ENCODE measurements at regions not wholly inside any gene's neighbourhood (a gene's known extent, or its start where the extent isn't known, plus 50 kb on each side); places are given as distances from the start of the nearest gene placed in this dataset.
"Not testable (repeated sequence)": the region's sequence is repeated elsewhere in the genome, so short reads cannot be mapped to it uniquely, and the experiment has no call there.

DNA sequence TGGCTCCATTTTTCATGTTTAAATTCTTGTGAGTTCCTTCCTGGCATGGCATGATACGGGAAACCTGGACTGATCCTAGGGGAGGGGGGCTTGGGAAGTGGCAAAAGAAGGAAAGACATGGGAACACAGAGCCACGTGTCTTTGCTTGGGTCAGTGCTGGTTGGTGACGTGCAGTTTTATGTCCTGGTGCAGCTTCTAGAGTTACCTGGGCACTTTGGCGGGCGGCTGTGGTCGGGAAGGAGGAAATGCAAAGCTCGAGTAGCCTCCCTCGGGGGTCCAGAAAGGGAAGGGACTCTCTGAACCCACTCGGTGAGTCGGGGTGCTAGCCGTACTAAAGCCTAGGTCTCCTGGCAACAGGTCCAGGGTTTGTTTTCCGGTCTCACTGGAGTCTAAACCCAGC lies 94.6 kb downstream of the APOB start:
- no peak for DNase-seq (ENCODE audit: extremely low spot score)
- POLR2A ChIA-PET = no interaction called here
- TF ChIP-seq CTCF (IDR thresholded peaks at IDR 0.05; ENCODE audit: control extremely low read depth, extremely low read depth, low read depth, missing control alignments) = no peak
- CTCF ChIA-PET = interaction anchor here (1.1 kb wide), 1 partner anchor 8 kb away, joined by 3 read pairs; no protein-coding TSS in a partner anchor

GRCh38 chr2:20946468-20946867 lies 97.4 kb downstream of the APOB start:
- TF ChIP-seq CTCF (IDR thresholded peaks at IDR 0.05; ENCODE audit: control extremely low read depth, extremely low read depth, low read depth, missing control alignments) = no peak
- ChIA-PET CTCF (interaction anchor here (1.3 to 2.7 kb wide), 2 partner anchors 16 to 285 kb away, joined by 3 to 10 read pairs; no protein-coding TSS in a partner anchor), POLR2A (no interaction called here)
- DNase-seq (ENCODE audit: extremely low spot score) = no peak

- CTCF ChIA-PET = interaction anchor here (1.1 to 1.9 kb wide), 2 partner anchors 20 to 31 kb away, joined by 3 to 8 read pairs; no protein-coding TSS in a partner anchor
- POLR2A ChIA-PET; DNase-seq (ENCODE audit: extremely low spot score): not testable (repeated sequence)
Measured at GRCh38 chr2:20943721-20944120, 100.2 kb downstream of the APOB start.

DNA sequence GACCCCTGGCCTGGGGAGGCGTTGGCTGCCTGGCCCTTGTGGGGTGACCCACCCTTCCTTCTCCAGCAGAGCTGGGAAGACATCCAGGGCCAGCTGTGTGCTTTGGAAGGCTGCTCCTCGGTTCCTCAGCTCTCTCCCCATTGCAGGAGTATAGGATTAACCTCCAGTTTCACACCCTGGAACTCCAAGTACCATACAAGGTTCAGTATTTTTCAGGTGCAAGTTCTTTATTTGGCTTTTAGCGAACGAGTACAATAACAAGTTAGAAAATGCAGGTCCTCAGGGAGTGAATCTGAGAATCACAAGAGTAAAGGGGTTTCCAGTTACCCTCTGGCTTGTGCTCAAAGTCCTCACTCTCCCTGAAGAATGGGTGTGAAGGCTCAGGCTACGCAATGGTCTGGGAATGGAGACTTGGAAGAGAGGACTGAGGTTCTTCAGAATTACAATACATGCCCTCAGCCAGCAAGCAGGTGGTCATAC lies 101.2 kb downstream of the APOB start:
- no peak for DNase-seq (ENCODE audit: extremely low spot score)
- CTCF ChIA-PET = interaction anchor here (0.8 to 1.3 kb wide), 3 partner anchors 18 to 281 kb away, joined by 3 read pairs; no protein-coding TSS in a partner anchor
- no peak for TF ChIP-seq CTCF (IDR thresholded peaks at IDR 0.05; ENCODE audit: control extremely low read depth, extremely low read depth, low read depth, missing control alignments)
- POLR2A ChIA-PET = no interaction called here

GRCh38 chr2:20940856-20941255 lies 103.0 kb downstream of the APOB start:
- ChIA-PET CTCF (interaction anchor here (1.1 kb wide), 1 partner anchor 22 kb away, joined by 5 read pairs; no protein-coding TSS in a partner anchor), POLR2A (no interaction called here)
- no peak for TF ChIP-seq CTCF (IDR thresholded peaks at IDR 0.05; ENCODE audit: control extremely low read depth, extremely low read depth, low read depth, missing control alignments)
- no peak for DNase-seq (ENCODE audit: extremely low spot score)

DNA sequence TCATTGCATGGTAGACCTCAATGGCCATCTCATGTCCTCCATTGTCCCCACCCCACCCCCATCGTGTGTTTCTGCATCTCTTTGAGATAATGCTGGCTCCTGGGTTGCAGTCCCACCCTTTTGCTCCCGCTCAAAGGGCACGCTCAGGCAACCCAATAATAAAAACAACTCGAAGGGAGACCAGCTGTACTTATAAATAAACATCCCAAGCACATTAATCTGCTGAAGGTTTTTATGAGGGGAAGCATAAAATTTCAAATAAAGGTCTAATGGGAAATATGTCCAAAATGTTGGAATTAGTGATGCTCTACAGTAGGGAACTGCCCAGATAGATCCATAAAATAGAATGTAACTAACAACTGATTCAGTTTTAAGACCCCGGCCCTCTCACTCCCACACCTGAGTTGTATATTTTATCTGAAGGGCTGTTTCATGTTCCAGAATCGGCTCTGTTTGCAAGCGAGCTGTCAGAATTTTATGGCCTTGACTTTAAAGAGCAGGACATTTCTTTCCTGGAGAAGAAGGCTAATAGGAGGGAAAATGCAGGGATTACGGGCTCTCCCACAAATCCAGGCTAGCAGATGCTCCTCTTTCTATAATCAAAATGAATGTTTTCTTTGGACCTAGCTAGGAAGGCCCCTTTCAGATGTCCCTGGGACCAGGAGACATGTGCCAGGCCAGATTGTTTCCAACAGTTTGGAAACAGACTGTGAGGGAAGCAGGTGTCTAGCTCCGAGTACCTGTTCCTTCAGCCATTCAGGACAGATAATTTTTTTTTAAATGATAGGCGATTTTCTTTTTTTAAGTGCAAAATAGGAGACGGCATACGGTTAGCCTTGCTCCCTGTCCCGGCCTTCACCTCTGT lies 103.7 kb downstream of the APOB start:
- TF ChIP-seq CTCF (IDR thresholded peaks at IDR 0.05; ENCODE audit: control extremely low read depth, extremely low read depth, low read depth, missing control alignments) = no peak
- ChIA-PET CTCF (interaction anchor here (1.1 kb wide), 1 partner anchor 23 kb away, joined by 5 read pairs; no protein-coding TSS in a partner anchor), POLR2A (no interaction called here)
- DNase-seq (ENCODE audit: extremely low spot score) = no peak

DNA sequence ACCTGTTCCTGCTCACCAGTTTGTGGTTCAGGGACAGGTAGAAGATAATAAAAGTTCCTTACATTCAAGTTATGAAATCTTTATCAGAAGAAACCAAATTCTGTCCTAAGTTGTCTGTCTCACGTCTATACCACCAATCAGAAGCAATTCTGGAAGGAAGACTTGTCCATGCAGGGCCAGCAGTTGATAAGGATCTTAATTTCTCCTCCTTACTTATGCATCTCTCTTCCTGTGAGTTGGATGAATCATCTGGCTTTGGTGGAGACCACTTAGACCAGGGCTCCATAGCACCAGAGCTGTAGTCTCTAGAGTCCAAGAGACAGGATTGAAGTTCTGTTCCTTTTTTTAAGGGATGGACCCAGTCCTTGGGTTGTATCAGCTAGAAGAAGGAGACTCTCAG lies 106.5 kb downstream of the APOB start:
- TF ChIP-seq CTCF (IDR thresholded peaks at IDR 0.05; ENCODE audit: control extremely low read depth, extremely low read depth, low read depth, missing control alignments) = no peak
- POLR2A ChIA-PET = no interaction called here
- no peak for DNase-seq (ENCODE audit: extremely low spot score)
- CTCF ChIA-PET = interaction anchor here (1.2 to 2.0 kb wide), 2 partner anchors 18 to 25 kb away, joined by 3 to 5 read pairs; no protein-coding TSS in a partner anchor
